H9 (cell line): ENCODE measurements at regions not wholly inside any gene's neighbourhood (a gene's known extent, or its start where the extent isn't known, plus 50 kb on each side); places are given as distances from the start of the nearest gene placed in this dataset.

Source experiments
- DNase-seq: peaks from one replicate; pipeline ENCODE4 v3.0.0-alpha.2; 2017
- H2AFZ ChIP-seq: one replicate; pipeline ENCODE4 v1.6.1; 2013; ENCODE audit warnings: mild to moderate bottlenecking, low read length, control low read depth, moderate library complexity
- H2AK5ac ChIP-seq: 2 replicates; pipeline ENCODE4 v1.6.1; 2013; ENCODE audit warnings: low read length, control low read depth, mixed read lengths; ENCODE audit not compliant: insufficient read length
- H2BK120ac ChIP-seq: one replicate; pipeline ENCODE4 v1.6.1; 2013; ENCODE audit warnings: low read depth, mild to moderate bottlenecking, low read length, control low read depth, inconsistent platforms; ENCODE audit not compliant: poor library complexity, severe bottlenecking
- H2BK12ac ChIP-seq: 2 replicates; pipeline ENCODE4 v1.6.1; 2013; ENCODE audit warnings: low read length, control low read depth, mixed read lengths, low read depth; ENCODE audit not compliant: insufficient read length
- H2BK15ac ChIP-seq: 2 replicates; pipeline ENCODE4 v1.6.1; 2013; ENCODE audit warnings: low read depth, low read length, control low read depth
- H2BK20ac ChIP-seq: one replicate; pipeline ENCODE4 v1.6.1; 2013; ENCODE audit warnings: low read depth, mild to moderate bottlenecking, low read length, control low read depth, inconsistent platforms; ENCODE audit not compliant: poor library complexity, severe bottlenecking
- H2BK5ac ChIP-seq: 2 replicates; pipeline ENCODE4 v1.6.1; 2013; ENCODE audit warnings: low read length, control low read depth, mixed read lengths; ENCODE audit not compliant: insufficient read length
- H3K14ac ChIP-seq: 2 replicates; pipeline ENCODE4 v1.6.1; 2013; ENCODE audit warnings: low read length, control low read depth; ENCODE audit not compliant: insufficient read depth
- H3K18ac ChIP-seq: 2 replicates; pipeline ENCODE4 v1.6.1; 2013; ENCODE audit warnings: low read depth, mild to moderate bottlenecking, mixed read lengths, low read length, control low read depth; ENCODE audit not compliant: insufficient read length
- H3K23ac ChIP-seq: 2 replicates; pipeline ENCODE4 v1.6.1; 2013; ENCODE audit warnings: low read length, control low read depth, mixed read lengths, low read depth; ENCODE audit not compliant: insufficient read length
- H3K23me2 ChIP-seq: 2 replicates; pipeline ENCODE4 v1.6.1; 2013; ENCODE audit warnings: low read depth, mild to moderate bottlenecking, mixed read lengths, low read length, control low read depth; ENCODE audit not compliant: insufficient read length, poor library complexity, severe bottlenecking
- H3K27ac ChIP-seq: 2 replicates; pipeline ENCODE4 v1.5.1; 2013; ENCODE audit warnings: low read length, control low read depth, mixed read lengths, low read depth; ENCODE audit not compliant: insufficient read length
- H3K27me3 ChIP-seq: 2 replicates; pipeline ENCODE4 v1.6.1; 2013; ENCODE audit warnings: low read length, control low read depth, inconsistent platforms; ENCODE audit not compliant: insufficient read depth
- H3K4ac ChIP-seq: 2 replicates; pipeline ENCODE4 v1.6.1; 2013; ENCODE audit warnings: low read depth, mild to moderate bottlenecking, control low read depth, inconsistent platforms, low read length, moderate library complexity
- H3K4me1 ChIP-seq: 2 replicates; pipeline ENCODE4 v1.6.1; 2013; ENCODE audit warnings: low read length, control low read depth, inconsistent platforms; ENCODE audit not compliant: insufficient read depth
- H3K4me2 ChIP-seq: 2 replicates; pipeline ENCODE4 v1.6.1; 2013; ENCODE audit warnings: low read length, control low read depth, mixed read lengths; ENCODE audit not compliant: insufficient read length, insufficient read depth
- H3K56ac ChIP-seq: 2 replicates; pipeline ENCODE4 v1.6.1; 2013; ENCODE audit warnings: low read depth, mild to moderate bottlenecking, mixed read lengths, low read length, control low read depth; ENCODE audit not compliant: insufficient read length
- H3K79me1 ChIP-seq: 2 replicates; pipeline ENCODE4 v1.6.1; 2013; ENCODE audit warnings: low read depth, mild to moderate bottlenecking, moderate library complexity, low read length, control low read depth, inconsistent platforms; ENCODE audit not compliant: insufficient read depth, poor library complexity, severe bottlenecking
- H3K79me2 ChIP-seq: 2 replicates; pipeline ENCODE4 v1.6.1; 2013; ENCODE audit warnings: low read length, control low read depth, inconsistent platforms; ENCODE audit not compliant: insufficient read depth
- H3K9ac ChIP-seq: 2 replicates; pipeline ENCODE4 v1.6.1; 2013; ENCODE audit warnings: low read length, control low read depth, mixed read lengths; ENCODE audit not compliant: insufficient read length; ENCODE audit errors: extremely low read depth
- H3K9me3 ChIP-seq: one replicate; pipeline ENCODE4 v1.6.1; 2013; ENCODE audit warnings: low read depth, low read length, inconsistent platforms; ENCODE audit not compliant: control insufficient read depth
- H3T11ph ChIP-seq: one replicate; pipeline ENCODE4 v1.6.1; 2013; ENCODE audit warnings: mild to moderate bottlenecking, low read length, control low read depth, inconsistent platforms
- H4K20me1 ChIP-seq: one replicate; pipeline ENCODE4 v1.6.1; 2013; ENCODE audit not compliant: control insufficient read depth, insufficient read length, insufficient read depth
- H4K5ac ChIP-seq: 2 replicates; pipeline ENCODE4 v1.6.1; 2013; ENCODE audit warnings: low read depth, mild to moderate bottlenecking, mixed read lengths, low read length, control low read depth; ENCODE audit not compliant: insufficient read length
- H4K8ac ChIP-seq: replicated peaks from 2 replicates; pipeline ENCODE4 v1.6.1; 2013; ENCODE audit warnings: low read length, control low read depth, mixed read lengths, low read depth; ENCODE audit not compliant: insufficient read length
- H4K91ac ChIP-seq: 2 replicates; pipeline ENCODE4 v1.6.1; 2013; ENCODE audit warnings: low read depth, mild to moderate bottlenecking, moderate library complexity, mixed read lengths, low read length, control low read depth; ENCODE audit not compliant: insufficient read length
- H3K27ac Mint-ChIP-seq, 3 experiments: 2 replicates in 2 of 3; 3 replicates in 1 of 3; pipeline ENCODE4 v1.8.0; 2020 to 2021; ENCODE audit warnings: mixed read lengths in 3 of 3, mild to moderate bottlenecking in 1 of 3, moderate library complexity in 1 of 3
- H3K27me3 Mint-ChIP-seq: 2 replicates; pipeline ENCODE4 v1.8.0; 2021; ENCODE audit warnings: low read depth, mild to moderate bottlenecking, moderate library complexity, mixed read lengths
- H3K36me3 Mint-ChIP-seq, 3 experiments: 2 replicates in 2 of 3; 3 replicates in 1 of 3; pipeline ENCODE4 v1.8.0; 2020 to 2021; ENCODE audit warnings: low read depth in 3 of 3, mixed read lengths in 3 of 3; ENCODE audit not compliant: insufficient read depth in 1 of 3
- H3K4me1 Mint-ChIP-seq, 2 experiments: 2 replicates each; pipeline ENCODE4 v1.8.0; 2020; ENCODE audit warnings: mixed read lengths in 2 of 2
- H3K4me3 Mint-ChIP-seq, 2 experiments: 2 replicates in 1 of 2; 3 replicates in 1 of 2; pipeline ENCODE4 v1.8.0; 2020 to 2021; ENCODE audit warnings: mild to moderate bottlenecking in 2 of 2, mixed read lengths in 2 of 2, moderate library complexity in 1 of 2
- H3K9me3 Mint-ChIP-seq, 2 experiments: 2 replicates in 1 of 2; 3 replicates in 1 of 2; pipeline ENCODE4 v1.8.0; 2020; ENCODE audit warnings: mild to moderate bottlenecking in 2 of 2, mixed read lengths in 2 of 2, moderate library complexity in 1 of 2
- WGBS: extraction: QIAGEN DNeasy Blood & Tissue Kit; methylation state at CpG from one replicate; pipeline ENCODE4 v1.1.7; 2013; ENCODE audit warnings: missing lambda C conversion rate, low lambda C conversion rate, mixed read lengths; ENCODE audit not compliant: insufficient read length; ENCODE audit errors: extremely low coverage; 5-methylcytosine and 5-hydroxymethylcytosine counted together
- TF ChIP-seq, protein P1 (sequence below): fragments of 200-600 bp; sonication (generic); conservative IDR thresholded peaks from 3 replicates; pipeline ENCODE4 v1.8.0; 2021; ENCODE audit warnings: antibody characterized with exemption, mild to moderate bottlenecking

GRCh38 chr4:126486377-126486776 is 1146.4 kb upstream of the INTU start:
- no peaks in the 10 kb centered on the region; a peak in 1 of 7 replicates for H3K36me3 Mint-ChIP-seq
- H2BK12ac ChIP-seq: no peak overlapping the region
- H3K9me3 Mint-ChIP-seq: no peaks in the 10 kb centered on the region; a peak in 1 of 5 replicates
- H2BK120ac ChIP-seq: no peak overlapping the region
- H3K79me2 ChIP-seq: no peaks in the 10 kb centered on the region
- TF ChIP-seq, protein P1, sequence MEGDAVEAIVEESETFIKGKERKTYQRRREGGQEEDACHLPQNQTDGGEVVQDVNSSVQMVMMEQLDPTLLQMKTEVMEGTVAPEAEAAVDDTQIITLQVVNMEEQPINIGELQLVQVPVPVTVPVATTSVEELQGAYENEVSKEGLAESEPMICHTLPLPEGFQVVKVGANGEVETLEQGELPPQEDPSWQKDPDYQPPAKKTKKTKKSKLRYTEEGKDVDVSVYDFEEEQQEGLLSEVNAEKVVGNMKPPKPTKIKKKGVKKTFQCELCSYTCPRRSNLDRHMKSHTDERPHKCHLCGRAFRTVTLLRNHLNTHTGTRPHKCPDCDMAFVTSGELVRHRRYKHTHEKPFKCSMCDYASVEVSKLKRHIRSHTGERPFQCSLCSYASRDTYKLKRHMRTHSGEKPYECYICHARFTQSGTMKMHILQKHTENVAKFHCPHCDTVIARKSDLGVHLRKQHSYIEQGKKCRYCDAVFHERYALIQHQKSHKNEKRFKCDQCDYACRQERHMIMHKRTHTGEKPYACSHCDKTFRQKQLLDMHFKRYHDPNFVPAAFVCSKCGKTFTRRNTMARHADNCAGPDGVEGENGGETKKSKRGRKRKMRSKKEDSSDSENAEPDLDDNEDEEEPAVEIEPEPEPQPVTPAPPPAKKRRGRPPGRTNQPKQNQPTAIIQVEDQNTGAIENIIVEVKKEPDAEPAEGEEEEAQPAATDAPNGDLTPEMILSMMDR: no peak
- H3K4me1 ChIP-seq: no peaks in the 10 kb centered on the region
- H4K91ac ChIP-seq: no peak overlapping the region
- H3K27ac ChIP-seq: no peak overlapping the region
- H3K27me3 ChIP-seq: no peaks in the 10 kb centered on the region
- no peak overlapping the region for H3K23ac ChIP-seq
- no peak overlapping the region for H3K18ac ChIP-seq
- H2BK5ac ChIP-seq: no peak overlapping the region
- no peaks in the 10 kb centered on the region for H3K9me3 ChIP-seq
- H3K9ac ChIP-seq: no peak overlapping the region
- no peak overlapping the region for H3K4me2 ChIP-seq
- no peak overlapping the region for H3K27ac Mint-ChIP-seq
- no peak overlapping the region for H3K14ac ChIP-seq
- WGBS: no CpG with 5 or more reads among the region's 1 CpG
- H3T11ph ChIP-seq: no peak overlapping the region
- no peaks in the 10 kb centered on the region for H3K79me1 ChIP-seq
- H2AK5ac ChIP-seq: no peak overlapping the region
- no peaks in the 10 kb centered on the region for H3K4me1 Mint-ChIP-seq
- no peak overlapping the region for H4K8ac ChIP-seq
- H2BK15ac ChIP-seq: no peak overlapping the region
- no peaks in the 10 kb centered on the region for H3K27me3 Mint-ChIP-seq
- no peak overlapping the region for H3K56ac ChIP-seq
- H4K5ac ChIP-seq: no peak overlapping the region
- H4K20me1 ChIP-seq: no peaks in the 10 kb centered on the region
- H3K4me3 Mint-ChIP-seq: no peak overlapping the region
- H3K23me2 ChIP-seq: no peaks in the 10 kb centered on the region
- no peak for DNase-seq
- no peak overlapping the region for H2AFZ ChIP-seq
- no peak overlapping the region for H3K4ac ChIP-seq
- H2BK20ac ChIP-seq: no peak overlapping the region
